OCI-LY3 (cell line): ENCODE measurements at regions not wholly inside any gene's neighbourhood (a gene's known extent, or its start where the extent isn't known, plus 50 kb on each side); places are given as distances from the start of the nearest gene placed in this dataset.

Experiments used
- H2AFZ ChIP-seq: fragments of 200-600, 300-600 bp; shearing (Covaris generic); 2 replicates; pipeline ENCODE4 v1.6.0; 2014; ENCODE audit warnings: antibody characterized with exemption, low read depth, low read length
- H3K27ac ChIP-seq: fragments of 200-600, 300-600 bp; sonication (generic); 2 replicates; pipeline ENCODE4 v1.5.1; 2014; ENCODE audit warnings: mild to moderate bottlenecking, low read length, moderate library complexity, mixed read lengths
- H3K27me3 ChIP-seq: fragments of 200-600, 300-600 bp; sonication (generic); 2 replicates; pipeline ENCODE4 v1.6.1; 2014; ENCODE audit warnings: low read depth, low read length, mixed read lengths
- H3K36me3 ChIP-seq: fragments of 200-600, 300-600 bp; sonication (generic); replicated peaks from 2 replicates; pipeline ENCODE3; 2014; ENCODE audit warnings: low read depth, low read length, mixed read lengths
- H3K4me1 ChIP-seq: fragments of 300-600, 200-600 bp; sonication (generic); 2 replicates; pipeline ENCODE4 v1.6.1; 2014; ENCODE audit warnings: low read length, mixed read lengths
- H3K4me2 ChIP-seq: fragments of 200-600, 300-600 bp; sonication (generic); 2 replicates; pipeline ENCODE4 v1.6.1; 2014; ENCODE audit warnings: low read length, mixed read lengths
- H3K4me3 ChIP-seq: fragments of 300-600, 200-600 bp; sonication (generic); 2 replicates; pipeline ENCODE4 v1.5.1; 2014; ENCODE audit warnings: antibody characterized with exemption, mild to moderate bottlenecking, low read length, moderate library complexity
- H3K79me2 ChIP-seq: fragments of 300-600, 200-600 bp; shearing (Covaris generic); 2 replicates; pipeline ENCODE4 v1.6.1; 2014; ENCODE audit warnings: mild to moderate bottlenecking, low read length, mixed read lengths
- H3K9ac ChIP-seq: fragments of 300-600, 200-600 bp; shearing (Covaris generic); 2 replicates; pipeline ENCODE4 v1.6.0; 2014; ENCODE audit warnings: mild to moderate bottlenecking, low read length, moderate library complexity
- H3K9me3 ChIP-seq: fragments of 200-600, 300-600 bp; shearing (Covaris generic); 2 replicates; pipeline ENCODE4 v1.6.1; 2014; ENCODE audit warnings: low read length, mixed read lengths; ENCODE audit not compliant: insufficient read depth
- H4K20me1 ChIP-seq: fragments of 200-600, 300-600 bp; sonication (generic); 2 replicates; pipeline ENCODE4 v1.6.1; 2016; ENCODE audit warnings: low read length, mixed read lengths; ENCODE audit not compliant: insufficient read depth
- EZH2phosphoT487 ChIP-seq: fragments of 200-600 bp; shearing (Covaris generic); IDR thresholded peaks from 2 replicates; pipeline ENCODE4 v1.6.1; 2018; ENCODE audit warnings: antibody characterized with exemption, mixed run types, low read depth
- TF ChIP-seq, protein P1 (sequence below): fragments of 200-600, 300-600 bp; sonication (generic); IDR thresholded peaks from 2 replicates; pipeline ENCODE4 v1.5.1; 2014; ENCODE audit warnings: antibody characterized with exemption, low read length, low read depth

DNA sequence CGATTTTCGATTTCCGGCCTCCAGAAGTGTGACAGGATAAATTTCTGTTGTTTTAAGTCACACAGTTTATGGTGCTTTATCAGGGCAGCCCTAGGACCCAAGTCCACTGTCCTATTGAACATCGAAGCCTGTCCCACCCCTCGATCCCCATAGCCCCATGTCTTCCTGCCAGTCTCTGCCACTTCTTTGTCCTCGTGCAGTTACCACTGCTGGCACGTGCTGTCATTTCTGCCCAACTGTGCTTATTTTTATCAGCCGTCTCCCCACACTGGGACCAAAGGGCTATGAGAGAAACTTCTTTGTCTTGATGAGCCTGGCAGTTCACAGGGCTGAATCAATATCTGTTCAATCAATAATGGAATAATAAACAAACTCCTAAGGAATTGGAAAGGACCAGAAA, 146.7 kb downstream of the PSMG1 start:
- Histone ChIP-seq H2AFZ (no peak overlapping the region), H3K9me3 (no peaks in the 10 kb centered on the region), H3K9ac (no peak overlapping the region), H3K27me3 (no peaks in the 10 kb centered on the region; the same call in none of the 2 replicates), H3K4me2 (no peak overlapping the region), H3K4me1 (no peaks in the 10 kb centered on the region), H3K4me3 (no peak overlapping the region), H3K27ac (no peak overlapping the region), H3K36me3 (no peaks in the 10 kb centered on the region), H3K79me2 (no peaks in the 10 kb centered on the region), H4K20me1 (no peaks in the 10 kb centered on the region)
- TF ChIP-seq, protein P1, sequence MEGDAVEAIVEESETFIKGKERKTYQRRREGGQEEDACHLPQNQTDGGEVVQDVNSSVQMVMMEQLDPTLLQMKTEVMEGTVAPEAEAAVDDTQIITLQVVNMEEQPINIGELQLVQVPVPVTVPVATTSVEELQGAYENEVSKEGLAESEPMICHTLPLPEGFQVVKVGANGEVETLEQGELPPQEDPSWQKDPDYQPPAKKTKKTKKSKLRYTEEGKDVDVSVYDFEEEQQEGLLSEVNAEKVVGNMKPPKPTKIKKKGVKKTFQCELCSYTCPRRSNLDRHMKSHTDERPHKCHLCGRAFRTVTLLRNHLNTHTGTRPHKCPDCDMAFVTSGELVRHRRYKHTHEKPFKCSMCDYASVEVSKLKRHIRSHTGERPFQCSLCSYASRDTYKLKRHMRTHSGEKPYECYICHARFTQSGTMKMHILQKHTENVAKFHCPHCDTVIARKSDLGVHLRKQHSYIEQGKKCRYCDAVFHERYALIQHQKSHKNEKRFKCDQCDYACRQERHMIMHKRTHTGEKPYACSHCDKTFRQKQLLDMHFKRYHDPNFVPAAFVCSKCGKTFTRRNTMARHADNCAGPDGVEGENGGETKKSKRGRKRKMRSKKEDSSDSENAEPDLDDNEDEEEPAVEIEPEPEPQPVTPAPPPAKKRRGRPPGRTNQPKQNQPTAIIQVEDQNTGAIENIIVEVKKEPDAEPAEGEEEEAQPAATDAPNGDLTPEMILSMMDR, result no peak
- TF ChIP-seq EZH2phosphoT487, result no peak

DNA sequence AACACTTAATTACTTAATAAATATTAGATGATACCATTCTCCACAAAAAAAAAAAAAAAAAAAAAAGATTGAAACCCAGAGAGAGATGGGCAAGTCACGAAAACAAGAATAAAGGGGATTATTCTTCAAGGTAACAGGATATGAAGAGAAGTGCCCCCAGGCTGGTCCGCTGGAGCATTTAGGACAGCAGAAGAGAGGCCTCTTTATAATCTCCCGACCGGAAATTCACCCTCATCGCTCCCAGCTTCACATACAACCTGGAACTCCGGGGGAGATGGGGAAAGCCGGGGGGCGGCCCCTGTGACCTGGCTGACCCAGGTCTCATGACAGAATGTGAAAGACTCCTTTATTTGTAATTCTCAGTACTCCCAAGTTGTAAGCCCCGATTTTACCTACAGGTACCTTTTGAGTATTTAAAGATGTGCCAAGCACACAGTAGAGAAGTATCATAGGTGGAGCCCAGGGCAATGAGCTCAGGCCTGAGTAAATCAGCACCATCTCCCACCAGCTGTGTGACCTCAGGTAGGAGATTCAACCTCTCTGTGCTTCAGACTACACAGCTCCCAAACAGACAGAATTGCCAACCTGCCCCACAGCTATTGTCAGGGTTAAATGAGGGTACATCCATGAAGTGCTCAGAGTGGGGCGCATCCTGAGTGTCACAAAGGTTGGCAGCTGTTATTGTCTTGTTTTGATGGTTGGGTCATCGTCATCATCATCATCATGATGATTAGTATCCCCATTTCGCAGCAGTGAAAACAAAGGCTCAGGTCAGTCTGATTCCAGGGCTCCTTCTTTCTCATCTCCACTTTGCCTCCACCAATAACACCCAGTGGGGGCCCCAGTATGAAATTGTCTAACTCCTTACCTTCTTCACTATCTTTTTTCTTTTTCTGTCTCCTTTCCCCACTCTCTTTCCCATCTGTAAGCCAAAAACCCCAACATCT, 148.4 kb downstream of the PSMG1 start:
- Histone ChIP-seq H3K4me2 (no peak overlapping the region), H3K4me3 (no peak overlapping the region), H4K20me1 (no peaks in the 10 kb centered on the region), H2AFZ (no peak overlapping the region), H3K36me3 (no peaks in the 10 kb centered on the region), H3K79me2 (no peaks in the 10 kb centered on the region), H3K4me1 (no peaks in the 10 kb centered on the region), H3K9ac (no peak overlapping the region), H3K27ac (no peak overlapping the region), H3K9me3 (no peaks in the 10 kb centered on the region), H3K27me3 (no peaks in the 10 kb centered on the region; the same call in none of the 2 replicates)
- TF ChIP-seq, protein P1, result no peak
- no peak for TF ChIP-seq EZH2phosphoT487

DNA sequence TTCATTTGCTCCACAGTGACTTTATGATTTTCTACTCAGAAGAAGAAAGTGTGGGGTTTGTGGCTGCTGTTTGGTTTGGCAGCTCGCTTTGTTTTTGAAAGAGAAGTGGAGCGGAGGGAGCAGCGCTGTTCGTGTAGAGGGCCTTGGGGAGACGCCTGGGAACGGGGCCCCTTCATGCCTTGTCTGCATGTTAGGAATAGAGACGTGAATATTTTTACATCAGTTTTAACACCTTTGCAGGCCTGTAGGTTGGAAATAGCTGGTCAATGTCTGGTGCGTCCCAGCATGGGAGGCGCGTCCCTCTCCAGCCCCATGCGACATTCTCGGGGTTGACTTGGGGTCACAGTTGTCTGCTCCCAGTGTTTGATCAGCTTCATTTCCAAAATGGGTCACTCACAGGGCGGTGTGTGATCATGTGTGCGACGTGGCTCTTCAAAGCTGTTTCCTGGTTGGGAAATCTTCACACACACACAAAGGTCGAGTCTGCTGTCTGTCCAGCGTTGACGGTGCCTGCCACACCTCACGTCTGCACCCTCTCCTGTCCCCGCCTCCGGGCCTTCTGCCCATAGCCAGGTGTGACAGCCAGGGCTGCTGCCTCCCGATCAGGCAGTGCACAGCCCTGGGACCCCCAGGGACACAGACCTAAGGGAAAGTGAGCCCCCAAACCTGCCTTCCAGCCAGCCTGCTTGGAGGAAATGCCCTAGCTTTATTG, 149.2 kb downstream of the PSMG1 start:
- Histone ChIP-seq H3K27me3 (peaks cover 3% of the 10 kb centered on the region), H3K4me2 (no peak overlapping the region), H3K79me2 (no peaks in the 10 kb centered on the region), H3K36me3 (no peaks in the 10 kb centered on the region), H3K4me1 (no peaks in the 10 kb centered on the region), H3K4me3 (no peak overlapping the region), H4K20me1 (no peaks in the 10 kb centered on the region), H2AFZ (no peak overlapping the region), H3K9me3 (no peaks in the 10 kb centered on the region), H3K9ac (no peak overlapping the region), H3K27ac (no peak overlapping the region)
- TF ChIP-seq, protein P1, result no peak
- no peak for TF ChIP-seq EZH2phosphoT487
